Neural progenitor cell (in vitro differentiated cells): ENCODE measurements at regions not wholly inside any gene's neighbourhood (a gene's known extent, or its start where the extent isn't known, plus 50 kb on each side); places are given as distances from the start of the nearest gene placed in this dataset.

Experiments
- CTCF ChIP-seq: fragments of 200-600 bp; sonication (generic); IDR thresholded peaks from 2 replicates; pipeline ENCODE4 v1.5.1; 2017; ENCODE audit warnings: antibody characterized with exemption, mild to moderate bottlenecking
- EZH2 ChIP-seq: fragments of 200-600 bp; sonication (generic); IDR thresholded peaks from 2 replicates; pipeline ENCODE4 v1.6.1; 2017; ENCODE audit warnings: antibody characterized with exemption, mild to moderate bottlenecking, moderate library complexity

GRCh38 chr10:4073912-4074311 lies 288.9 kb upstream of the KLF6 start:
- TF ChIP-seq CTCF (no peak), EZH2 (no peak)
